DOHH2 (cell line): ENCODE measurements at regions not wholly inside any gene's neighbourhood (a gene's known extent, or its start where the extent isn't known, plus 50 kb on each side); places are given as distances from the start of the nearest gene placed in this dataset.

Source experiments
- CTCF ChIP-seq: fragments of 200-600 bp; sonication (generic); IDR thresholded peaks from one replicate; pipeline ENCODE4 v1.5.1; 2014; ENCODE audit warnings: antibody characterized with exemption, mild to moderate bottlenecking, low read depth, low read length; ENCODE audit not compliant: poor library complexity, severe bottlenecking
- EZH2phosphoT487 ChIP-seq: fragments of 200-600 bp; sonication (generic); IDR thresholded peaks from 2 replicates; pipeline ENCODE4 v1.6.1; 2017; ENCODE audit warnings: borderline replicate concordance, mild to moderate bottlenecking, antibody characterized with exemption, low read length, moderate library complexity, mixed read lengths

GRCh38 chr5:163190283-163190682 is 247.1 kb upstream of the CCNG1 start:
- TF ChIP-seq CTCF (no peak), EZH2phosphoT487 (no peak)
